ENCODE measurements at regions not wholly inside any gene's neighbourhood (a gene's known extent, or its start where the extent isn't known, plus 50 kb on each side); places are given as distances from the start of the nearest gene placed in this dataset.
"Not testable (repeated sequence)": the region's sequence is repeated elsewhere in the genome, so short reads cannot be mapped to it uniquely, and the experiment has no call there.

DNA sequence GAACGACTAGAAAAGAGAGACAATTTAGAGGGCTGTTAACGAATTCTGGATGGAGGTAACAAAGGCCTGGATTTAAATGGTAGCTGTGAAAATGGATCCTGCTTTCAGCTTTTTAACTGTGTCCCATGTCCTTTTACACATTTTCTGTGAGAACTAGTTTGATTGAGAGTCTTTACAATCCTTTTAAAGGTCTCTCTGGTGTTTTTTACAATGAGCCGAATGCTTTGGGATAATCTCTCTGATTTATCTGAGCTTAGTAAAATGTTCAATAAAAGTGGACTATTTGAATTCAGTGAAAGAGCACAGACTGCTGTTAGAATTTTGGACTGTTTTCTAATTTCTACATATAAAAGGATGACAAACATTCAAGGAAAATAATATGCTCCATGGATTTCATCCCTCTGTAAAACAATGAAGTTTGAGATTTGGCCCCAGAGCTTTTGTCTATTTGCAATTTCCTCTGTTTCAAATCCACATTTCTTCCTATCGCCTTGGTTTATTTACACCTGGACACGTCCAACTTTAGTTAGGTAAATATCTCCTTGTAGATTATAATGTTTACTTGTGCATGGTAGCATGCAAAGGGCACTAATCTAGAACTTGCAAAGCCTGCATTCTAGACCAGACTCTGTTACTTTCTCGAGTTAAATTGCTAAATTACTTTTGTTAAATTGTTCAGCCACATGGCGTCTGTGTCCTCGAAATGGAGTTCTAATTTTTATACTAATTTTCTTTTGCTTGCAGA lies 871.0 kb upstream of the CITED2 start:
- DNase-seq (ENCODE audit: low read depth in 2 of 3, low spot score in 2 of 3), result no peak

DNA sequence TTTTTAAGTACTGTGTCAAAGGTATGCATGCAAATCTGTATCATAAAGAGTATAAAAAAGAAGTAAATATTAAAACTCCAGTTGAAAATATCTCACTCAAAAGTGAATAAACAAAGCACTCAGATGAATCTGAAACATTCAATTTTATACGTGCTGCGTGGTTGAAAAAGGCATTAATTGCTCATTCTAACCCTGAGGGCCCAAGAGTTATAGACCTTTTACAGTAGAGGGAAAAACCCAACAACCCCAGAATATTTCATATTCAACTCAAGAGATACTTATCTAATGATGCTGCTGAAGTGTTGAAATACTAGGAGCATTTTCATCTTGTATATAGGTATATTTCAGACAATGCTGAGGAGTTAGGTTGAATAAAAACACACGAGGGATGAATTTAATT lies 862.8 kb upstream of the CITED2 start:
- no peak for DNase-seq (ENCODE audit: low read depth in 2 of 3, low spot score in 2 of 3)

DNA sequence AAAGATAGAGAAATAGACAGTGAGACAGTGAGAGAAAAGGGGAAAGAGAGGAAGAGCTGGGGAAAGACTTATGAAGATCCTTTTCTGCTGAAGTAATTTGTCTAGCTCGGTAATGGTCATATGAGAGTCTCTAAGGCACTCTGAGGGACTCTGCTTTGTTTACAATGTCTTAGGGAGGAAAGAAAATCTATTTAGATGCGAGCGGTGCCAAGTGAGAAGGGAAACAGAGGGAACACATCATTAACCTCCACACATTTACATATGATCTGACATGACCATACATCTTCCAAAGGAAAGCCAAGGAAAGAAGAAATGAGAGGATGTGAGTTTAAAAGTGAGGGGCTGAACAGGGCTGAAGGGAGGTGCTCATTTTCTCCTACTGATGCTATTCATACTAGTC lies 862.3 kb upstream of the CITED2 start:
- DNase-seq (ENCODE audit: low read depth in 2 of 3, low spot score in 2 of 3), result no peak

DNA sequence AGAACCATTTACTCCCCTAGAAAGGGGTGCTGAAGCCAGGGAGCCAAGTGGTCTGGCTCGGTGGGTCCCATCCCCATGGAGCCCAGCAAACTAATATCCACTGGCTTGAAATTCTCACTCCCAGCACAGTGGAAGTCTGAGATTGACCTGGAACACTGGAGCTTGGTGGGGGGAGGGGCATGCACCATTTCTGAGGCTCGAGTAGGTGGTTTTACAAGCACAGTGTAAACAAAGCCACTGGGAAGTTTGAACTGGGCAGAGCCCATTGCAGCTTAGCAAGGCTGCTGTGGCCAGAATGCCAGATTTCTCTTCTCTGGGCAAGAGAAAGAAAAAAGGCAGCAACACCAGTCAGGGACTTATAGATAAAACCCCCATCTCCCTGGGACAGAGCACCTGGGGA lies 855.8 kb upstream of the CITED2 start:
- no peak for DNase-seq (ENCODE audit: low read depth in 2 of 3, low spot score in 2 of 3)

DNA sequence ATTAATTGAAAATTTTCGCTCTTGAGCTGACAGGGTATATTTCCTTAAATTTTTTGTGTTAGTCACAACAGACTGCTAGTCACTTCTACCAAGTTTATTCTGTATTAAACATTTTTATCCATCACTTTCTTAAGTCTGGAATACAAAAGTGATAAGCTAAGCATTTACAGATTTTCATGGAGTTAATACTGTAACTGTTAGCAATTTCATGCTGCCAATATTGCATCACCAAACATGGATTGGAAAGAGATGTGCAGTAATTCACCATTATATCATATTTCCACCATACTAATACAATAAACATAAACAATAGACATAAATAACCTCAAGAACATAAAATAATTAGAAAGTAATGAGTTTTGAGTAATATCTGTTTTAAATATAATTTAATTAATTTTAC lies 854.0 kb upstream of the CITED2 start:
- no peak for DNase-seq (ENCODE audit: low read depth in 2 of 3, low spot score in 2 of 3)

DNA sequence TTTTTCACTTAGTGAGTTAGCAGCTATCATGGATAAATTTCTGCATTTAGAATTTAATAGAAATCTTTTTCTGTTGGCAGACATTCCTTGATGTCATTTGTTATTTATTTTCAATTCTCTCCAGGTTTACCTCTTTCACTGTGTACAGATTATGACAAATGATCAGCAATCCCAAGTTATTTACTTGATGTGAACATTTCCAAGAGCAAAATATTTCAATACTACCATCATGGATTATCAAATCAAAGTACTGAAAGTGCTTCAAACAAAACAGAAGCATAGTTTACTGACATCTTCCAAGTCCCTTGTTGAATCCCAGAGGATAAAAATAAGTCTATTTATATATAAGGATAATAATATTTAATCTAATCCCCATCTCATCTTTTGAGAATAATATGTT lies 852.2 kb upstream of the CITED2 start:
- no peak for DNase-seq (ENCODE audit: low read depth in 2 of 3, low spot score in 2 of 3)

DNA sequence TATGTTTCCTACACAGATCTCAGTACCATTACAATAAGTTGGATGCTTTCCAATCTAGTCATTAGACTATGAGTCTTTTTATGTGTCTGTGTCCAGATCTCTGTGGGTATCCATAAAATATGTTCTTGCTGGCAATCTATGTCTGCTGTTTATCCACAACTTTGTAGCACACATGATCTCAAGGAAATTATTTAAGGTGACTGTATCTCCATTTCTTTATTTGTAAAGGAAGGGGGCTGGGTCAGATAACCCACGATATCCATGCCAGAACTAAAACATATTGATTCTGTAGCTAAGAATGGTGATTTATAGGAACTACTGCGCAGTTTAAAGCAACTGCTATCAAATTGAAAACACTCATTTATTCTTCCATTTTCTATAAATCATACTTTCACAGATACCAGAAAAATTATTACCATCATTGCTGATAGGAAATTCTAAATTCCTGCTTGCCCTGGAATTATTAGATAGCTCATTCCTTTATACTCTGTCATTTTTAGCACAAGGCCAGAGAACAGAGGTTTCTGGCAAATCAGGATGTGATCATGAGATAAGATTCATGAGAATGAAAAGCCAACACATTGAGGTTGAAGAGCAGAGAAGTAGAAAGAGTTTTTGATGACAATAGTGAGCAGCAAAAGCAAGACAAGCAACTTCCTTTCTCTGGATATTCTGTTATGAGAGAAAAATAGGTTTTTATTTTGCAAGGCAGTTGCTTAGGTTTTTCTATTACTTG lies 851.4 kb upstream of the CITED2 start:
- DNase-seq (ENCODE audit: low read depth in 2 of 3, low spot score in 2 of 3), result no peak

DNA sequence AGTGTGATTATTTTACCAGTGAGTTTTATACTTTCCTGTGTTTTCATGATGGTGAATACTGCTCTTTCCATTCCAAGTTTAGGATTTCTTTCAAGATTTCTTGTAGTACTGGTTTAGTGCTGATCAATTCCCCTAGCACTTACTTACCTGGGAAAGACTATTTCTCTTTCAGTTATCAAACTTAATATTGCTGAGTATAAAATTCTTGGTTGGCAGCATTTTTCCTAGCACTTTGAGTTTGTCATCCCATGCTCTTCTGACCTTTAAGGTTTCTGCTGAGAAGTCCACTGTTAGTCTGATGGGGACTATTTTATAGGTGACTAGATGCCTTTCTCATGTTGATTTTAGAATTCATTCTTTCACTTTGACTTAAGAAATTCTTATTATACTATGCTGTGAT lies 842.8 kb upstream of the CITED2 start:
- DNase-seq (ENCODE audit: low read depth in 2 of 3, low spot score in 2 of 3), result no peak

DNA sequence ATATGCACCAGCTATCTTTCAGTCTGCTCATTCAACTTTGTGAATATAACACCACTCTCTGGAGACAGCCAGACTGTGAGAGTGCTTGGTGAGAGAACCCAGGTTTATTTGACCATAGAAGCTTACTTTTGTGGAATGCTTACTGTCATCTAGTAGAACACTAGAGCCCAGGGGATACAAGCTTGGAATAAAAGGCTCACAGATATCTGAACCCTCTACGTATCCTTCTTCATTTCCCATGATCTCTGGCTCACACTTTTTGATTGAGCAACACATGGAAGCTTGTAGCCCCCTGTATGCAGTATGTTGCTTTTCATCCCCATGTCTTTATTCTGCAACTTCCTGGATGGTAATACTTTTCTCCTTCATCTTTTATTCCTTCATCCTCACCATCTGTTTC lies 835.3 kb upstream of the CITED2 start:
- no peak for DNase-seq (ENCODE audit: low read depth in 2 of 3, low spot score in 2 of 3)

DNA sequence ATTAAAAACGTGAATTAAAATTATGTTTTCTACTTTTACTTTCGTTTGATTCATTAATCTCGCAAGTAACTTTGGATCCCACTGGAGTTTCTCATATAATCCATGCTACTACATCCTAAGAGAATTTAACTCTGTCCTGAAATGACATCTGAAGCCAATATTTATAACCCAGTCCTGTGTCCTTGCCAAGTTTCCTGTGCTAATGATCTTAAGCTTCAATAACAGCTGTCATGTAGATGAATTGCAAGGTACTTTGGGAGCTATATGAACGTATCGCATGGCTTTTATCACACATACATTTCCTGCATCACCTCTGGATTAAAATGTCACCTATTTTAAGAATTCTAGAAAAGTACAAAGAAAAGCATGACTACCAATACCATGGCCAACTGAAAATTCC lies 833.8 kb upstream of the CITED2 start:
- DNase-seq (ENCODE audit: low read depth in 2 of 3, low spot score in 2 of 3), result no peak

DNA sequence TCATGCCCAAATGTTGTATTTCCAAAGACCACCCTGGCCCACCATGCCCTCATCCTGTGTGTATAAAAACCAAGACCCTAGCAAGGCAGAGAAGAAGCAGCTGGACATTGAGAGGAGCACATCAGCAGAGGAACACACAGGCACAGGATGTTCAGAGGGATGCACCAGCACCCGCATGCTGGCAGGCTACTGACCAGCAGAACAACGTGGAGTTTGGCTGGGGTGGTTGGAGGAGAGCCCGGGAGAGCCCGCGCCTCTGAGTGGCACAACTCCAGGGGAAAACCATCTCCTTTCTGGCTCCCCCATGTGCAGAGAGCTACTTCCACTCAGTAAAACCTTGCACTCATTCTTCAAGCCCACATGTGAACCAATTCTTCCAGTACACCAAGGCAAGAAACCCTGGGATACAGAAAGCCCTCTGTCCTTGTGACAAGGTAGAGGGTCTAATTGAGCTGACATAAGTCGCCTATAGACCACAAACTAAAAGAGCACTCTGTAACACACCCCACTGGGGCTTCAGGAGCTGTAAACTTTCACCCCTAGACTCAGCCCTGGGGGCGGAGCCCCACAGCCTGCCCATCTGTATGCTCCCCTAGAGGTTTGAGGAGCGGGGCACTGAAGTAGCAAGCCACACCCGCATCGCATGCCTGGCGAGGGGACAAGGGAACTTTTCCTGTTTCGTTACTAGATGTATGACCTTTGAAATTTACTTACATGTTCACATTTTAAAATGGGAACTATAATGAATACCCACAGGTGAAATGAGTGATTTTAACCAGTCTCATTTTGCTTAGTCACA lies 831.5 kb upstream of the CITED2 start:
- DNase-seq (ENCODE audit: low read depth in 2 of 3, low spot score in 2 of 3), result no peak

DNA sequence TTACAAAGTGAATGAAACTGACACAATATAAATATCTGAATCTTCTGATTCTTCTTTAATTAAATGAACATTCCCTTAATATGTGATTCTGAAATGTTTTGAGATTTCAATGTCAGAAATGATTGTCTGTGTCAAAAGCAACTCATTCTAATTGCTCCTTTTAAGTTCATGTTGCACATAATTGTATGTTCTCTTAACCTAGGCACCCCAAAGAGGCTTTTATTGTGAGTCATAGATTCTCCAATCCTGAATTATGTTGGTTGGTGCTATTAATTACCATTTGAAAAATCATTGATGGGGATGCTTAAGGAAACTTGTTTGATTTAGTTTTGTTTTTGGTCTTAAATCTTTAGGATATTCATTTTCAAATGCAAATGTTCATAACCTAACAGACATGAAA lies 829.7 kb upstream of the CITED2 start:
- DNase-seq (ENCODE audit: low read depth in 2 of 3, low spot score in 2 of 3), result no peak

DNA sequence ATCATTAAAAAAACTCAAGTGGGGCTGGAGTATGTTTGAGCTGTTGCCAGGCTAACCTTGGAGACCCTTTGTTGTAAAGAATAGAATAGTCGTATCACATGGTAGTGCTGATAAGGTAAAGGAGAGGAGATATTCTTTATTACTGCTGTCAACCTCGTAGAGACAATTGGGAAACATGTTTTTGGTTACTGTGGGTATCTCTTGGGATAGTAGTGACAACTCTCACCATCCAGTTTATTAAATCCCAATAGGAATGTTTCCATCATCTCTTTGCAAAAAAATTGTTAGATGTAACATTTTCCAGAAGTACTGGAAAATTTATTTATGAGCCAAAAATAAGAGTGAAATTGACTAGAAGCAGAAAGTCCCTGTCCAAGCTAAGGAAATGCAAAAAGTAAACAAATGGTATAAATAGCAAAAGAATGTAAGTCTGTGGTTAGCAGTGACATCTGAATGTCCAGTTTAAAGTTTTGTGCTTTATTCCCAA lies 829.3 kb upstream of the CITED2 start:
- no peak for DNase-seq (ENCODE audit: low read depth in 2 of 3, low spot score in 2 of 3)

DNA sequence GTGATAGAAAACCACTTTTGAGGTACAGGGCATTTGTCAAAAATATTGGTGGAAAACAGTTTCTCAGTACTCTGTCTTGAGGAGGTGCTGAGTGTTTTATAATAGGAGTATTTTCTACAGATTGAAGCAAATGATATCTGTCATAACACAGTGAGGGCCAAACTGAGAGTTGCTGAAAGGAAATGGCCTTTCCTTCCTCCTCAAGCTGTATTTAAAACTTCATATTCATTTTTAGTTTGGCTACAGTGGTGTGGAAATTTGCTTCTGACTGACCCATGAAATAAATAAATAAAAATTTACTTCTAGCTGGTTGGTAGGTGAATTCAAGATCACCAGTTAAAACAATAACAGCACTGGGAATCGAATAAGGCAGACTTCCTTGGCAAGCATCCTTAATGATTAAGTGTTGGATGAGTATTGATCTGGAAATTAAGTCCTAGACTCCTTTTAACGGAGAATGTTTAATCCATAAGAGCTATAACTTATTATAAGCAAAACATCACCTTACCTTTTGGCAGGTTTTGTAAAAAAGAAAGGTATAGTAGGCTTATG lies 828.6 kb upstream of the CITED2 start:
- DNase-seq (ENCODE audit: low read depth in 2 of 3, low spot score in 2 of 3), result no peak

DNA sequence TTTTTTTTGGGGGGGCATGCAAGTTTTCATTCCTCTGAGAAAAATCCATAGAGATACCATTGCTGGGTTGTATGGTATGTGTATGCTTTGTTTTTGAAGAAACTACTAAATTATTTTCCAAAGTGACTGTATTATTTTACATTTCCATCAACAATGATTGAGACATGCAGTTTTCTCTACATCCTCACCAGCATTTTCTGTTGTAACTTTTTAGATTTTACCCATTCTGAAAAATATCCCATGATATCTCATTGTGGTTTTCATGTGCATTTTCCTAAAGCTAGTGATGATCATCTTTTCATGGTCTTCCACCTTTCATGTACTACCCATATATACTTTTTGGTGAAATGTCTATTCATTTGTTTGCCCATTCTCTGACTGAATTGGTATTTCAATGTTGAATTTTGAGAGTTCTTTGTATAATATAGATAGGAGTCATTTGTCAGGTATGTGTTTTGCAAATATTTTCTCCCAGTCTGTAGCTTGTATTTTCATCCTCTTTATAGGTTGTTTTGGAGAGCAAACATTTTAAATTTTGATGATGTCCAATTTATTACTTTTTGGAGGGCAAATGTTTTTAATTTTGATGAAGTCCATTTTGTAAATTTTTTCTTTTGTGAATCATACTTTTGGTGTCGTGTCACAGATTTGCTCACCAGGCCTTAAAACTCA lies 827.5 kb upstream of the CITED2 start:
- DNase-seq (ENCODE audit: low read depth in 2 of 3, low spot score in 2 of 3), result no peak

DNA sequence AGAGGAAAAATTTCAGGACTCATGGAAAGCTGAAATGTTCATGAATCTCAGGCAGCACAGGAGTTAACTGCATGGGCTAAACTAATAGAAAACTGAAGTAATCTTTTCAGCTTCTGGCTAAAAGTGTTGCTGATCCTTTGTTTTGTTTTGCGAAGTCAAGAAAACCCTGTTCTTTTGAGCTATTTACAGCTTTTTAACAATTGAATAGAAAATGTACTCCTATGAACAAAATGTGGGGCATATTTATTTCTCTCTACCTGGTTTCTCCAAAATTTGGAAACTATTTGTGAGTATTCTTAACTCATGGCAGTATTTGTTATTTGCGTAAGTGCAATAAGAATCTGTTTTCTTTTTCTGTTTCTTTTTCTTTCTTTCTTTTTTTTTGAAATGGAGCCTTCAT lies 818.8 kb upstream of the CITED2 start:
- no peak for DNase-seq (ENCODE audit: low read depth in 2 of 3, low spot score in 2 of 3)

DNA sequence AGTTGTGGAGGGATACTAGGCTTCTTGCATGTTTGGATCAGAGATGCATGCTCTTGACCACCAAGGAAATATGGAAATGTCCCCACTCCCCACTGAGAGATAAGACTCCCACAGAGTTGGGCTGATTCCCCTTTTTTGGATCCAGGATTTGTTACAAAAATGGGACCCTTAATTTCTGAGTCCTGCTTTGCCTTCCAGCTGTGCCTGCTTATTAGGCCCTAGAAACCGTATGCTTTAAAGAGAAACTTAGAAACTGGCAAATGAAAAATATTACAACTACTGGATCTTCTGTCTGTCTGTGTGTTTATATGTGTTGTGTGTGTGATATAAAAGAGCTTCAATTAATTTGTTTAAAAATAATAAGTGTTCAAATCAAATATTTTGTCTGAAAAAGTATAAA lies 817.6 kb upstream of the CITED2 start:
- no peak for DNase-seq (ENCODE audit: low read depth in 2 of 3, low spot score in 2 of 3)

DNA sequence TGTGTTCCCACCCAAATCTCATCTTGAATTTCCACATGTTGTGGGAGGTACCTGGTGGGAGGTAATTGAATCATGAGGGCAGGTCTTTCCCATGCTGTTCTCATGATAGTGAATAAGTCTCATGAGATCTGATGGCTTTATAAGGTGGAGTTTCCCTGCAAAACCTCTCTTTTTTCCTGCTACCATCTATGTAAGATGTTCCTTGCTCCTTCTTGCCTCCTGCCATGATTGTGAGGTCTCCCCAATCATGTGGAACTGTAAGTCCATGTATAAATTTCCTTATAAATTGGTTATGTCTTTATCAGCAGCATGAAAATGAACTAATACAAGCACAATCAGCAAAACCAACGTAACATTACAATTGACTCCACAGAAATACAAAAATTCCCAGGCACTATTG lies 814.8 kb upstream of the CITED2 start:
- not testable (repeated sequence) for DNase-seq (ENCODE audit: low read depth in 2 of 3, low spot score in 2 of 3)

DNA sequence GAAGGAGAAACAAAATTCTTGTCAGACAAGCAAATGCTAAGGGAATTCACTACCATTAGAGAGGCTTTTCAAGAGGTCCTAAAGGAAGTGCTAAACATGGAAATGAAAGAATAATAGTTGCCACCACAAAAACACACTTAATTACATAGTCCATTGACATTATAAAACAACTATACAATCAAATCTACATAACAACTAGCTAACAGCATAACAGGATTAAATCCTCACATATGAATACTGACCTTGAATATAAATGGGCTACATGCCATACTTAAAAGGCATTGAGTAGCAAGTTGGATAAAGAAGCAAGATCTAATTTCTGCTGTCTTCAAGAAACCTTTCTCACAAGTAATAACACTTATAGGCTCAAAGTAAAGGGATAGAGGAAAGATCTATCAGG lies 811.5 kb upstream of the CITED2 start:
- no peak for DNase-seq (ENCODE audit: low read depth in 2 of 3, low spot score in 2 of 3)

DNA sequence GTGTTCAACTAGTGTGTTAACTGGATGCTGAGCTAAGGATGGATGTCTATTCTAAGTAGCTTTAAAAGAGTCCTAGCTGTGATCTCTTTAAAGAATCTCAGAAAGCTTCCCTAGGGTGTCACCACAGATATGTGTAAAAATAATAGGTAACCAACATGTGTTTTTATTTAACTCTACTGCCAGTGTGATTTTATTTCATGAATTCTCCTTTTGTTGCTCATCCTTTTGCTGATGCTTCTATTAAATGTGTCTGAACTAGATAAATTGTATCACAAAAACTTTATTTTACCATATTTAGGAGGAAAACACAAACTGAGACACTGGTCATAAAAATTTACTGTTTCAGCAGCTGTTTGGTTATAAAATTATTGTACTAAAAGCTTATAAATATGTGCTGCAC lies 809.4 kb upstream of the CITED2 start:
- no peak for DNase-seq (ENCODE audit: low read depth in 2 of 3, low spot score in 2 of 3)

DNA sequence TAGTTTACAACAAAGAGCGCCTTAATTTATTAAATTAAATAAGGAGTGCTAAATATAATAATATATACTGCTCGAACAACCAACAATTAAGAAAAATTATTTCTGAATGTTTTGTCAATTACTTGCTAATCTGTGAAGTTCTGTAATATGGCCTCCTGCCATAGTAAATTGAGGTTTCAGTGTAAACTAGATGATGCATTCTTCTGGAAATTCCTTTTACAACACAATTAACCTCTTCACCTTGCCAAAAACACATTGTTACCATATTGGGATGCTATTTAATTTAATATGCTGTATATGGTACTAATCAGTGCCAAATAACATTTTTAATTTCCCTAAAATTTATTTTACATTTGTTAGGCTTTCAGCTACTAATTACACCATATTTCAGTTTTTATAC lies 808.4 kb upstream of the CITED2 start:
- no peak for DNase-seq (ENCODE audit: low read depth in 2 of 3, low spot score in 2 of 3)
